ENCODE measurements at regions not wholly inside any gene's neighbourhood (a gene's known extent, or its start where the extent isn't known, plus 50 kb on each side); places are given as distances from the start of the nearest gene placed in this dataset.

GRCh38 chr14:100663761-100664052 lies 63.0 kb upstream of the DLK1 start:
- ChIA-PET CTCF (ENCODE audit: partially characterized antibody) (no interaction called here), POLR2A (ENCODE audit: partially characterized antibody) (no interaction called here)
- Mint-ChIP-seq H3K36me3 (no peaks in the 10 kb centered on the region), H3K4me3 (no peak overlapping the region), H3K27ac (no peak overlapping the region), H3K27me3 (peaks cover 6 to 10% of the 10 kb centered on the region in 2 donors), H3K9me3 (peaks cover 0 to 2% (median 0%) of the 10 kb centered on the region in 8 donors), H3K4me1 (peaks cover 0 to 3% (median 0%) of the 10 kb centered on the region in 4 donors)
- Histone ChIP-seq H3K36me3 (ENCODE audit: insufficient read depth, low read length) (no peaks in the 10 kb centered on the region), H3K27ac (ENCODE audit: low read depth, low read length) (no peak overlapping the region), H3K4me1 (ENCODE audit: insufficient read depth, low read length) (no peaks in the 10 kb centered on the region), H3K27me3 (ENCODE audit: insufficient read depth, low read length) (no peaks in the 10 kb centered on the region), H3K4me3 (ENCODE audit: low read length in 2 of 2) (no peak overlapping the region), H3K9me3 (ENCODE audit: control insufficient read depth in 1 of 2, low read length in 2 of 2) (no peaks in the 10 kb centered on the region)
- DNase-seq: no peak
- intact Hi-C loops (cut with micrococcal nuclease): loop anchor here (1.0 kb wide), 1 partner anchor 965 kb away; no protein-coding TSS in a partner anchor

GRCh38 chr14:100664231-100664630 lies 62.5 kb upstream of the DLK1 start:
- H3K9me3 Mint-ChIP-seq: peaks cover 0 to 2% (median 0%) of the 10 kb centered on the region in 8 donors
- intact Hi-C loops (cut with micrococcal nuclease): no loop called here
- Histone ChIP-seq H3K36me3 (ENCODE audit: insufficient read depth, low read length) (no peaks in the 10 kb centered on the region), H3K4me1 (ENCODE audit: insufficient read depth, low read length) (no peaks in the 10 kb centered on the region), H3K4me3 (ENCODE audit: low read length in 2 of 2) (no peak overlapping the region), H3K9me3 (ENCODE audit: control insufficient read depth in 1 of 2, low read length in 2 of 2) (no peaks in the 10 kb centered on the region), H3K27me3 (ENCODE audit: insufficient read depth, low read length) (no peaks in the 10 kb centered on the region), H3K27ac (ENCODE audit: low read depth, low read length) (no peak overlapping the region)
- no peaks in the 10 kb centered on the region for H3K36me3 Mint-ChIP-seq
- no peak overlapping the region for H3K27ac Mint-ChIP-seq
- peaks cover 6 to 12% of the 10 kb centered on the region in 2 donors for H3K27me3 Mint-ChIP-seq
- ChIA-PET POLR2A (ENCODE audit: partially characterized antibody) (no interaction called here), CTCF (ENCODE audit: partially characterized antibody) (interaction anchor here (0.9 kb wide), 1 partner anchor 965 kb away, joined by 3 read pairs; no protein-coding TSS in a partner anchor)
- DNase-seq: no peak
- peaks cover 0 to 3% (median 0%) of the 10 kb centered on the region in 4 donors for H3K4me1 Mint-ChIP-seq
- no peak overlapping the region for H3K4me3 Mint-ChIP-seq

GRCh38 chr14:100664841-100665510 lies 61.7 kb upstream of the DLK1 start:
- ChIA-PET CTCF (ENCODE audit: partially characterized antibody) (interaction anchor here (0.9 to 1.4 kb wide), 2 partner anchors 280 to 964 kb away, joined by 3 read pairs; no protein-coding TSS in a partner anchor), POLR2A (ENCODE audit: partially characterized antibody) (no interaction called here)
- H3K36me3 Mint-ChIP-seq: no peaks in the 10 kb centered on the region
- Histone ChIP-seq H3K27me3 (ENCODE audit: insufficient read depth, low read length) (no peaks in the 10 kb centered on the region), H3K36me3 (ENCODE audit: insufficient read depth, low read length) (no peaks in the 10 kb centered on the region), H3K9me3 (ENCODE audit: control insufficient read depth in 1 of 2, low read length in 2 of 2) (no peaks in the 10 kb centered on the region), H3K4me3 (ENCODE audit: low read length in 2 of 2) (no peak overlapping the region), H3K27ac (ENCODE audit: low read depth, low read length) (no peak overlapping the region), H3K4me1 (ENCODE audit: insufficient read depth, low read length) (no peaks in the 10 kb centered on the region)
- no peak for DNase-seq
- peaks cover 0 to 2% (median 0%) of the 10 kb centered on the region in 8 donors for H3K9me3 Mint-ChIP-seq
- intact Hi-C loops (cut with micrococcal nuclease): no loop called here
- H3K4me3 Mint-ChIP-seq: no peak overlapping the region
- no peak overlapping the region for H3K27ac Mint-ChIP-seq
- peaks cover 6 to 18% of the 10 kb centered on the region in 2 donors for H3K27me3 Mint-ChIP-seq
- H3K4me1 Mint-ChIP-seq: peaks cover 0 to 3% (median 0%) of the 10 kb centered on the region in 4 donors

GRCh38 chr14:100665511-100666032 lies 61.1 kb upstream of the DLK1 start:
- Histone ChIP-seq H3K36me3 (ENCODE audit: insufficient read depth, low read length) (no peaks in the 10 kb centered on the region), H3K4me1 (ENCODE audit: insufficient read depth, low read length) (no peaks in the 10 kb centered on the region), H3K9me3 (ENCODE audit: control insufficient read depth in 1 of 2, low read length in 2 of 2) (no peaks in the 10 kb centered on the region), H3K4me3 (ENCODE audit: low read length in 2 of 2) (no peak overlapping the region), H3K27me3 (ENCODE audit: insufficient read depth, low read length) (no peaks in the 10 kb centered on the region), H3K27ac (ENCODE audit: low read depth, low read length) (no peak overlapping the region)
- no peak for DNase-seq
- no peaks in the 10 kb centered on the region for H3K36me3 Mint-ChIP-seq
- intact Hi-C loops (cut with micrococcal nuclease): no loop called here
- no peak overlapping the region for H3K27ac Mint-ChIP-seq
- H3K4me3 Mint-ChIP-seq: no peak overlapping the region
- peaks cover 0 to 2% (median 0%) of the 10 kb centered on the region in 8 donors for H3K9me3 Mint-ChIP-seq
- CTCF ChIA-PET (ENCODE audit: partially characterized antibody): interaction anchor here (1.4 kb wide), 1 partner anchor 280 kb away, joined by 3 read pairs; no protein-coding TSS in a partner anchor
- POLR2A ChIA-PET (ENCODE audit: partially characterized antibody): no interaction called here
- peaks cover 0 to 3% (median 0%) of the 10 kb centered on the region in 4 donors for H3K4me1 Mint-ChIP-seq
- peaks cover 6 to 18% of the 10 kb centered on the region in 2 donors for H3K27me3 Mint-ChIP-seq

GRCh38 chr14:100666403-100666802 lies 60.3 kb upstream of the DLK1 start:
- peaks cover 0 to 2% (median 0%) of the 10 kb centered on the region in 8 donors for H3K9me3 Mint-ChIP-seq
- POLR2A ChIA-PET (ENCODE audit: partially characterized antibody): no interaction called here
- H3K4me1 Mint-ChIP-seq: peaks cover 0 to 3% (median 0%) of the 10 kb centered on the region in 4 donors
- no peak overlapping the region for H3K4me3 Mint-ChIP-seq
- Histone ChIP-seq H3K27ac (ENCODE audit: low read depth, low read length) (no peak overlapping the region), H3K4me1 (ENCODE audit: insufficient read depth, low read length) (no peaks in the 10 kb centered on the region), H3K27me3 (ENCODE audit: insufficient read depth, low read length) (no peaks in the 10 kb centered on the region), H3K9me3 (ENCODE audit: control insufficient read depth in 1 of 2, low read length in 2 of 2) (no peaks in the 10 kb centered on the region), H3K4me3 (ENCODE audit: low read length in 2 of 2) (no peak overlapping the region), H3K36me3 (ENCODE audit: insufficient read depth, low read length) (no peaks in the 10 kb centered on the region)
- intact Hi-C loops (cut with micrococcal nuclease): no loop called here
- CTCF ChIA-PET (ENCODE audit: partially characterized antibody): interaction anchor here (0.9 to 1.4 kb wide), 2 partner anchors 281 kb away, joined by 3 read pairs; no protein-coding TSS in a partner anchor
- H3K27ac Mint-ChIP-seq: peak overlapping the region in 1 of 7 donors; percentile 19
- no peaks in the 10 kb centered on the region for H3K36me3 Mint-ChIP-seq
- peaks cover 10 to 23% of the 10 kb centered on the region in 2 donors for H3K27me3 Mint-ChIP-seq
- no peak for DNase-seq

- Histone ChIP-seq H3K27me3 (ENCODE audit: insufficient read depth, low read length) (no peaks in the 10 kb centered on the region), H3K36me3 (ENCODE audit: insufficient read depth, low read length) (no peaks in the 10 kb centered on the region), H3K4me1 (ENCODE audit: insufficient read depth, low read length) (no peaks in the 10 kb centered on the region), H3K4me3 (ENCODE audit: low read length in 2 of 2) (no peak overlapping the region), H3K27ac (ENCODE audit: low read depth, low read length) (no peak overlapping the region), H3K9me3 (ENCODE audit: control insufficient read depth in 1 of 2, low read length in 2 of 2) (no peaks in the 10 kb centered on the region)
- peaks cover 0 to 3% (median under 1%) of the 10 kb centered on the region in 4 donors for H3K4me1 Mint-ChIP-seq
- no peaks in the 10 kb centered on the region for H3K36me3 Mint-ChIP-seq
- no peak overlapping the region for H3K27ac Mint-ChIP-seq
- CTCF ChIA-PET (ENCODE audit: partially characterized antibody): interaction anchor here (0.9 kb wide), 1 partner anchor 282 kb away, joined by 3 read pairs; no protein-coding TSS in a partner anchor
- no peak overlapping the region for H3K4me3 Mint-ChIP-seq
- H3K9me3 Mint-ChIP-seq: peaks cover 0 to 2% (median 0%) of the 10 kb centered on the region in 8 donors
- peaks cover 12 to 27% of the 10 kb centered on the region in 2 donors for H3K27me3 Mint-ChIP-seq
- POLR2A ChIA-PET (ENCODE audit: partially characterized antibody): no interaction called here
- intact Hi-C loops (cut with micrococcal nuclease): no loop called here
- DNase-seq: no peak
These were observed 59.8 kb upstream of the DLK1 start for GRCh38 chr14:100666851-100667250.

GRCh38 chr14:100667656-100668055 lies 59.0 kb upstream of the DLK1 start:
- H3K4me1 ChIP-seq (ENCODE audit: insufficient read depth, low read length): no peaks in the 10 kb centered on the region
- ChIA-PET CTCF (ENCODE audit: partially characterized antibody) (interaction anchor here (1.3 kb wide), 1 partner anchor 10 kb away, joined by 4 read pairs; no protein-coding TSS in a partner anchor), POLR2A (ENCODE audit: partially characterized antibody) (no interaction called here)
- Mint-ChIP-seq H3K4me3 (no peak overlapping the region), H3K27me3 (peaks cover 14 to 28% of the 10 kb centered on the region in 2 donors), H3K4me1 (peaks cover 0 to 3% (median under 1%) of the 10 kb centered on the region in 4 donors), H3K27ac (no peak overlapping the region), H3K9me3 (peaks cover 0 to 2% (median 0%) of the 10 kb centered on the region in 8 donors), H3K36me3 (no peaks in the 10 kb centered on the region)
- H3K4me3 ChIP-seq (ENCODE audit: low read length in 2 of 2): no peak overlapping the region
- no peaks in the 10 kb centered on the region for H3K36me3 ChIP-seq (ENCODE audit: insufficient read depth, low read length)
- DNase-seq: no peak
- no peaks in the 10 kb centered on the region for H3K9me3 ChIP-seq (ENCODE audit: control insufficient read depth in 1 of 2, low read length in 2 of 2)
- no peaks in the 10 kb centered on the region for H3K27me3 ChIP-seq (ENCODE audit: insufficient read depth, low read length)
- intact Hi-C loops (cut with micrococcal nuclease): no loop called here
- no peak overlapping the region for H3K27ac ChIP-seq (ENCODE audit: low read depth, low read length)
